Hepatocyte (in vitro differentiated cells): ENCODE measurements at regions not wholly inside any gene's neighbourhood (a gene's known extent, or its start where the extent isn't known, plus 50 kb on each side); places are given as distances from the start of the nearest gene placed in this dataset.

ENCODE experiments used
- DNase-seq: peaks from one replicate; pipeline ENCODE4 v3.0.0-alpha.2; 2016; ENCODE audit warnings: low spot score
- H2AFZ ChIP-seq: fragments of 200-600 bp; sonication (generic); 2 replicates; pipeline ENCODE4 v1.6.0; 2016; ENCODE audit warnings: antibody characterized with exemption, mild to moderate bottlenecking
- H3K27ac ChIP-seq: fragments of 200-600 bp; sonication (generic); 2 replicates; pipeline ENCODE4 v1.5.1; 2016; ENCODE audit warnings: mild to moderate bottlenecking
- H3K27me3 ChIP-seq: fragments of 200-600 bp; sonication (generic); 2 replicates; pipeline ENCODE4 v1.6.1; 2016
- H3K36me3 ChIP-seq: fragments of 200-600 bp; sonication (generic); replicated peaks from 2 replicates; pipeline ENCODE4 v1.5.1; 2016; ENCODE audit warnings: low read depth; ENCODE audit not compliant: insufficient read depth
- H3K4me1 ChIP-seq: fragments of 200-600 bp; sonication (generic); 2 replicates; pipeline ENCODE4 v1.5.1; 2016; ENCODE audit warnings: mild to moderate bottlenecking, moderate library complexity; ENCODE audit not compliant: insufficient read depth
- H3K4me2 ChIP-seq: fragments of 200-600 bp; sonication (generic); 2 replicates; pipeline ENCODE4 v1.6.0; 2016
- H3K4me3 ChIP-seq: fragments of 200-600 bp; sonication (generic); 2 replicates; pipeline ENCODE4 v1.5.1; 2016; ENCODE audit warnings: mild to moderate bottlenecking
- H3K79me2 ChIP-seq: fragments of 200-600 bp; sonication (generic); 2 replicates; pipeline ENCODE4 v1.6.0; 2017; ENCODE audit warnings: mild to moderate bottlenecking
- H3K9me2 ChIP-seq: fragments of 200-600 bp; sonication (generic); replicated peaks from 2 replicates; pipeline ENCODE4 v1.6.0; 2017; ENCODE audit warnings: mild to moderate bottlenecking; ENCODE audit not compliant: insufficient read depth
- H3K9me3 ChIP-seq: fragments of 200-600 bp; sonication (generic); 2 replicates; pipeline ENCODE4 v1.5.1; 2016; ENCODE audit warnings: low read depth, mild to moderate bottlenecking
- H4K20me1 ChIP-seq: fragments of 200-600 bp; sonication (generic); 2 replicates; pipeline ENCODE4 v1.6.0; 2016; ENCODE audit warnings: mild to moderate bottlenecking; ENCODE audit not compliant: insufficient read depth, poor library complexity, severe bottlenecking
- EZH2 ChIP-seq: fragments of 200-600 bp; sonication (generic); IDR thresholded peaks from 2 replicates; pipeline ENCODE4 v1.6.1; 2016; ENCODE audit warnings: antibody characterized with exemption, mild to moderate bottlenecking, borderline replicate concordance
- EZH2phosphoT487 ChIP-seq: fragments of 200-600 bp; sonication (generic); IDR thresholded peaks from one replicate; pipeline ENCODE4 v1.6.1; 2018; ENCODE audit warnings: antibody characterized with exemption, mild to moderate bottlenecking, low read depth, moderate library complexity; ENCODE audit not compliant: unreplicated experiment, severe bottlenecking
- WGBS: methylation state at CpG from one replicate; pipeline ENCODE4 v1.1.6; 2016; ENCODE audit warnings: low lambda C conversion rate; ENCODE audit errors: missing lambda C conversion rate; 5-methylcytosine and 5-hydroxymethylcytosine counted together
- TF ChIP-seq, protein P1 (sequence below): fragments of 200-600 bp; sonication (generic); IDR thresholded peaks from 2 replicates; pipeline ENCODE4 v1.5.1; 2016; ENCODE audit warnings: antibody characterized with exemption, mild to moderate bottlenecking; ENCODE audit not compliant: poor library complexity

DNA sequence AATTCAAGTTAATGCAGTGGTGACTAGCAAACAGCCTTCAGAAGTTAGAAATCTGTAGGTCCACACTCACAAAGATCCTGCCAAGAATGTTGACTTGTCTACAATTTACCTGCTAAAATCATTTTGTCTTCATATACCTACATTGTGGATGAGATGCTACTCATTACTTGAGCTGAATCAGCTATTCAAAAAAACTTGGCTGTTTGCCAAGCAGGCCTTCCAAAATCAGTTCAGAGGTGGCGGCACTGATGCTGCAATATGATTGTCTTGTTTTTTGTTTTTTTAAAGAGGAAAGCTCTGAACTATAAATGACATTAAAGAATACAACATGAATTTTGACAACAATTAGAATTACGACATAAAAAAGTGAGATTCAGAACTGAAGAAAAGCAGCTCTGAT, 354.7 kb upstream of the KHDRBS2 start:
- no peak for TF ChIP-seq EZH2phosphoT487
- no peak for TF ChIP-seq EZH2
- TF ChIP-seq, protein P1, sequence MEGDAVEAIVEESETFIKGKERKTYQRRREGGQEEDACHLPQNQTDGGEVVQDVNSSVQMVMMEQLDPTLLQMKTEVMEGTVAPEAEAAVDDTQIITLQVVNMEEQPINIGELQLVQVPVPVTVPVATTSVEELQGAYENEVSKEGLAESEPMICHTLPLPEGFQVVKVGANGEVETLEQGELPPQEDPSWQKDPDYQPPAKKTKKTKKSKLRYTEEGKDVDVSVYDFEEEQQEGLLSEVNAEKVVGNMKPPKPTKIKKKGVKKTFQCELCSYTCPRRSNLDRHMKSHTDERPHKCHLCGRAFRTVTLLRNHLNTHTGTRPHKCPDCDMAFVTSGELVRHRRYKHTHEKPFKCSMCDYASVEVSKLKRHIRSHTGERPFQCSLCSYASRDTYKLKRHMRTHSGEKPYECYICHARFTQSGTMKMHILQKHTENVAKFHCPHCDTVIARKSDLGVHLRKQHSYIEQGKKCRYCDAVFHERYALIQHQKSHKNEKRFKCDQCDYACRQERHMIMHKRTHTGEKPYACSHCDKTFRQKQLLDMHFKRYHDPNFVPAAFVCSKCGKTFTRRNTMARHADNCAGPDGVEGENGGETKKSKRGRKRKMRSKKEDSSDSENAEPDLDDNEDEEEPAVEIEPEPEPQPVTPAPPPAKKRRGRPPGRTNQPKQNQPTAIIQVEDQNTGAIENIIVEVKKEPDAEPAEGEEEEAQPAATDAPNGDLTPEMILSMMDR = no peak
- H3K4me2 ChIP-seq = no peak overlapping the region
- DNase-seq = no peak
- H4K20me1 ChIP-seq = no peaks in the 10 kb centered on the region
- no peaks in the 10 kb centered on the region for H3K4me1 ChIP-seq
- H3K27ac ChIP-seq = no peak overlapping the region
- H2AFZ ChIP-seq = no peak overlapping the region
- no peaks in the 10 kb centered on the region for H3K79me2 ChIP-seq
- H3K36me3 ChIP-seq = no peaks in the 10 kb centered on the region
- no peaks in the 10 kb centered on the region for H3K9me2 ChIP-seq
- WGBS = 88% methylated on average over 2 of the region's 2 CpGs
- no peak overlapping the region for H3K4me3 ChIP-seq
- no peaks in the 10 kb centered on the region for H3K9me3 ChIP-seq
- no peaks in the 10 kb centered on the region for H3K27me3 ChIP-seq

DNA sequence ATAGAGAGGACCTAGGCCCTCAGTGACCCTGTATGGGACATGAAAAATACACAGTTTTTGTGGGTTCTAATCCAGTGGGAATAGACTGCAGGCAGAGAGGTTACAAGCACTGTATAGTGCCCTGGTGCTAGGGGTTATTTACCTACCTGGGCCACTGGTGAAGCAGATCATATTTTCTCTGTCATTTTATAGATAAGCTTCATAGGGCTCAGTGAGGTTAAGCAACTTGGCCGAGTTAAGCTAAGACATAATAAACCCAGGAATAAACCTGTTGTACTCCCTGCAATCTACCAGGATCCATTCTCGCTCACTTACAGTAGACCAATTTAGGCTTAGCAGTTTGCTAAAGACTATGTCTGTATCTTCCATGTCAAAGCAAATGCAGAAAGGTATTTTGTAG, 340.6 kb upstream of the KHDRBS2 start:
- WGBS = 65% methylated on average over 2 of the region's 2 CpGs
- Histone ChIP-seq H2AFZ (no peak overlapping the region), H3K27ac (peak overlapping the region; percentile 19), H3K79me2 (no peaks in the 10 kb centered on the region), H3K36me3 (no peaks in the 10 kb centered on the region), H3K4me3 (no peak overlapping the region), H4K20me1 (no peaks in the 10 kb centered on the region), H3K4me2 (no peak overlapping the region), H3K27me3 (no peaks in the 10 kb centered on the region), H3K9me3 (no peaks in the 10 kb centered on the region), H3K4me1 (peaks cover 5% of the 10 kb centered on the region), H3K9me2 (no peaks in the 10 kb centered on the region)
- no peak for DNase-seq
- TF ChIP-seq EZH2phosphoT487 (no peak), EZH2 (no peak)
- TF ChIP-seq, protein P1 = no peak

DNA sequence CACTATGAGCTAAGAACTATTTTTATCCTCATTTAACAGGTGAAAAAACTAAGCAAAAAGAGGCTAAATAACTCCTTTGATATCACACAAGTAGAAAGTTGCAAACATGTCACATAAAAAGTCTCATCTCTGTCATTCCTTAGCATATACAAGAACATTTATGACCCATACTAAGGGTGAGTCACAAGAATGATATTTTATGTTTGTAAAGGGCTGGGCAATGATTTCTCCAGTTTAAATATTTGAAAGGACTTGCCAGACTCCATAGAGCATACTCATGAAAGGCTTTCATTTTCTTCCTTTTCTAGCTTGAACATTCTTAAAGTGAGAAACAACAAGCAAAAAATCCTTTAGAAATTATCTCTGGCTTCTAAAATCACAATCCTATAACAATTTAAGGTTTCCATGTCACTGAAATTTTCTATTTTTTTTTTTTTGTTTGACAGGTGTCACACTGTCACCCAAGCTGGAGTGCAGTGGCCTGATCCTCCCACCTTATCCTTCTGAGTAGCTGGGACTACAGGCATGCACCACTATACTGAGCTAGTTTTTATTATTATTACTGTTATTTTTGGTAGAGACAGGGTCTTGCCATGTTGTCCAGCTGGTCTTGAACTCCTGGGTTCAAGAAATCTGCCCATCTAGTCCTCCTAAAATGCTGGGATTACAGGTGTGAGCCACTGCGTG, 338.0 kb upstream of the KHDRBS2 start:
- no peaks in the 10 kb centered on the region for H3K27me3 ChIP-seq
- peak; percentile 27 for DNase-seq
- H3K79me2 ChIP-seq = no peaks in the 10 kb centered on the region
- no peaks in the 10 kb centered on the region for H4K20me1 ChIP-seq
- WGBS = 97% methylated on average over 1 of the region's 1 CpG
- peak overlapping the region; percentile 34 for H3K4me2 ChIP-seq
- peak overlapping the region; percentile 75 for H3K27ac ChIP-seq
- no peaks in the 10 kb centered on the region for H3K36me3 ChIP-seq
- H2AFZ ChIP-seq = no peak overlapping the region
- no peaks in the 10 kb centered on the region for H3K9me2 ChIP-seq
- no peak overlapping the region for H3K4me3 ChIP-seq
- H3K4me1 ChIP-seq = peaks cover 5% of the 10 kb centered on the region
- TF ChIP-seq EZH2phosphoT487 (no peak), EZH2 (no peak)
- TF ChIP-seq, protein P1 = no peak
- H3K9me3 ChIP-seq = no peaks in the 10 kb centered on the region
